ENCODE measurements at regions not wholly inside any gene's neighbourhood (a gene's known extent, or its start where the extent isn't known, plus 50 kb on each side); places are given as distances from the start of the nearest gene placed in this dataset.

GRCh38 chr5:144100702-144101101, 69.8 kb downstream of the YIPF5 start:
- CTCF ChIA-PET, result no interaction called here
- no peaks in the 10 kb centered on the region for H3K36me3 Mint-ChIP-seq (ENCODE audit: insufficient read depth, unreplicated experiment)
- H3K27me3 Mint-ChIP-seq (ENCODE audit: unreplicated experiment), result no peaks in the 10 kb centered on the region
- no peaks in the 10 kb centered on the region for H3K9me3 Mint-ChIP-seq (ENCODE audit: low read depth, unreplicated experiment)
- no peak overlapping the region for H3K27ac Mint-ChIP-seq (ENCODE audit: unreplicated experiment)
- no peaks in the 10 kb centered on the region for H3K4me1 Mint-ChIP-seq (ENCODE audit: low read depth, unreplicated experiment)
- no TSS peak for BruUV-seq (replicated peaks)
- TF ChIP-seq CTCF (IDR thresholded peaks at IDR 0.05; ENCODE audit: unreplicated experiment), result no peak
- intact Hi-C loops (cut with micrococcal nuclease; ENCODE audit: unreplicated experiment), result no loop called here
- H3K4me3 Mint-ChIP-seq (ENCODE audit: low read depth, unreplicated experiment), result no peak overlapping the region
- no peak for DNase-seq

- no peaks in the 10 kb centered on the region for H3K9me3 Mint-ChIP-seq (ENCODE audit: low read depth, unreplicated experiment)
- no peak overlapping the region for H3K4me3 Mint-ChIP-seq (ENCODE audit: low read depth, unreplicated experiment)
- no peak for DNase-seq
- no TSS peak for BruUV-seq (replicated peaks)
- H3K4me1 Mint-ChIP-seq (ENCODE audit: low read depth, unreplicated experiment), result no peaks in the 10 kb centered on the region
- intact Hi-C loops (cut with micrococcal nuclease; ENCODE audit: unreplicated experiment), result no loop called here
- no peak for TF ChIP-seq CTCF (IDR thresholded peaks at IDR 0.05; ENCODE audit: unreplicated experiment)
- no peak overlapping the region for H3K27ac Mint-ChIP-seq (ENCODE audit: unreplicated experiment)
- CTCF ChIA-PET, result no interaction called here
- H3K36me3 Mint-ChIP-seq (ENCODE audit: insufficient read depth, unreplicated experiment), result no peaks in the 10 kb centered on the region
- H3K27me3 Mint-ChIP-seq (ENCODE audit: unreplicated experiment), result no peaks in the 10 kb centered on the region
Measured at GRCh38 chr5:144101616-144102015, 68.8 kb downstream of the YIPF5 start.

- Mint-ChIP-seq H3K27ac (ENCODE audit: unreplicated experiment) (no peak overlapping the region), H3K4me1 (ENCODE audit: low read depth, unreplicated experiment) (no peaks in the 10 kb centered on the region), H3K27me3 (ENCODE audit: unreplicated experiment) (no peaks in the 10 kb centered on the region), H3K4me3 (ENCODE audit: low read depth, unreplicated experiment) (no peak overlapping the region), H3K9me3 (ENCODE audit: low read depth, unreplicated experiment) (no peaks in the 10 kb centered on the region), H3K36me3 (ENCODE audit: insufficient read depth, unreplicated experiment) (no peaks in the 10 kb centered on the region)
- CTCF ChIA-PET, result no interaction called here
- no TSS peak for BruUV-seq (replicated peaks)
- no peak for DNase-seq
- no peak for TF ChIP-seq CTCF (IDR thresholded peaks at IDR 0.05; ENCODE audit: unreplicated experiment)
- intact Hi-C loops (cut with micrococcal nuclease; ENCODE audit: unreplicated experiment), result no loop called here
Measured at GRCh38 chr5:144102361-144102760, 68.1 kb downstream of the YIPF5 start.

GRCh38 chr5:144102979-144103378, 67.5 kb downstream of the YIPF5 start:
- CTCF ChIA-PET, result no interaction called here
- no peak overlapping the region for H3K27ac Mint-ChIP-seq (ENCODE audit: unreplicated experiment)
- intact Hi-C loops (cut with micrococcal nuclease; ENCODE audit: unreplicated experiment), result no loop called here
- TF ChIP-seq CTCF (IDR thresholded peaks at IDR 0.05; ENCODE audit: unreplicated experiment), result no peak
- H3K4me1 Mint-ChIP-seq (ENCODE audit: low read depth, unreplicated experiment), result no peaks in the 10 kb centered on the region
- no peak overlapping the region for H3K4me3 Mint-ChIP-seq (ENCODE audit: low read depth, unreplicated experiment)
- no TSS peak for BruUV-seq (replicated peaks)
- H3K36me3 Mint-ChIP-seq (ENCODE audit: insufficient read depth, unreplicated experiment), result no peaks in the 10 kb centered on the region
- H3K9me3 Mint-ChIP-seq (ENCODE audit: low read depth, unreplicated experiment), result no peaks in the 10 kb centered on the region
- no peaks in the 10 kb centered on the region for H3K27me3 Mint-ChIP-seq (ENCODE audit: unreplicated experiment)
- DNase-seq, result no peak

All from Calu3 (cell line).